BE2C (cell line): ENCODE measurements at regions not wholly inside any gene's neighbourhood (a gene's known extent, or its start where the extent isn't known, plus 50 kb on each side); places are given as distances from the start of the nearest gene placed in this dataset.

Experiments
- DNase-seq: peaks from one replicate; pipeline ENCODE4 v3.0.0-alpha.2; 2020
- H3K27me3 ChIP-seq: fragments of 250-450 bp; sonication (Bioruptor Pico); 2 replicates; pipeline ENCODE4 v1.5.1; 2020; ENCODE audit warnings: mild to moderate bottlenecking
- H3K36me3 ChIP-seq: fragments of 250-450 bp; sonication (Bioruptor Pico); 2 replicates; pipeline ENCODE4 v1.5.1; 2020; ENCODE audit warnings: mild to moderate bottlenecking
- H3K4me1 ChIP-seq: fragments of 250-450 bp; sonication (Bioruptor Pico); 2 replicates; pipeline ENCODE4 v1.5.1; 2020
- H3K4me3 ChIP-seq: 2 replicates; pipeline ENCODE4 v1.5.1; 2011; ENCODE audit warnings: low read depth, low read length
- H3K9me3 ChIP-seq: fragments of 250-450 bp; sonication (Bioruptor Pico); 2 replicates; pipeline ENCODE4 v1.5.1; 2020
- CTCF ChIP-seq: IDR thresholded peaks from 2 replicates; pipeline ENCODE4 v1.5.1; 2012; ENCODE audit warnings: mild to moderate bottlenecking, low read depth, low read length

GRCh38 chr4:133014473-133015135, 134.5 kb upstream of the PCDH10 start:
- DNase-seq, result peak; percentile 28
- Histone ChIP-seq H3K4me1 (peaks cover 6% of the 10 kb centered on the region), H3K36me3 (no peaks in the 10 kb centered on the region), H3K4me3 (no peak overlapping the region), H3K9me3 (no peaks in the 10 kb centered on the region), H3K27me3 (no peaks in the 10 kb centered on the region)
- no peak for TF ChIP-seq CTCF

- no peaks in the 10 kb centered on the region for H3K9me3 ChIP-seq
- H3K36me3 ChIP-seq, result no peaks in the 10 kb centered on the region
- H3K4me1 ChIP-seq, result no peaks in the 10 kb centered on the region
- no peak for TF ChIP-seq CTCF
- no peaks in the 10 kb centered on the region for H3K27me3 ChIP-seq
- no peak for DNase-seq
- H3K4me3 ChIP-seq, result no peak overlapping the region
Measured at GRCh38 chr4:133045288-133045687, 103.8 kb upstream of the PCDH10 start.

- no peaks in the 10 kb centered on the region for H3K4me1 ChIP-seq
- no peak overlapping the region for H3K4me3 ChIP-seq
- no peaks in the 10 kb centered on the region for H3K9me3 ChIP-seq
- no peaks in the 10 kb centered on the region for H3K27me3 ChIP-seq
- no peak for TF ChIP-seq CTCF
- no peaks in the 10 kb centered on the region for H3K36me3 ChIP-seq
- DNase-seq, result no peak
Measured at GRCh38 chr4:133046156-133046555, 102.9 kb upstream of the PCDH10 start.

- H3K36me3 ChIP-seq, result no peaks in the 10 kb centered on the region
- no peak for DNase-seq
- no peaks in the 10 kb centered on the region for H3K9me3 ChIP-seq
- no peaks in the 10 kb centered on the region for H3K4me1 ChIP-seq
- TF ChIP-seq CTCF, result no peak
- H3K4me3 ChIP-seq, result no peak overlapping the region
- no peaks in the 10 kb centered on the region for H3K27me3 ChIP-seq
Measured at GRCh38 chr4:133058701-133059100, 90.4 kb upstream of the PCDH10 start.

- H3K27me3 ChIP-seq, result no peaks in the 10 kb centered on the region
- H3K4me3 ChIP-seq, result no peak overlapping the region
- DNase-seq, result no peak
- H3K9me3 ChIP-seq, result no peaks in the 10 kb centered on the region
- no peak for TF ChIP-seq CTCF
- no peaks in the 10 kb centered on the region for H3K4me1 ChIP-seq
- H3K36me3 ChIP-seq, result no peaks in the 10 kb centered on the region
Measured at GRCh38 chr4:133059117-133059516, 90.0 kb upstream of the PCDH10 start.

- no peak overlapping the region for H3K4me3 ChIP-seq
- no peaks in the 10 kb centered on the region for H3K9me3 ChIP-seq
- DNase-seq, result no peak
- H3K27me3 ChIP-seq, result no peaks in the 10 kb centered on the region
- TF ChIP-seq CTCF, result no peak
- no peaks in the 10 kb centered on the region for H3K4me1 ChIP-seq
- H3K36me3 ChIP-seq, result no peaks in the 10 kb centered on the region
Measured at GRCh38 chr4:133062851-133063250, 86.2 kb upstream of the PCDH10 start.
